ENCODE measurements at regions not wholly inside any gene's neighbourhood (a gene's known extent, or its start where the extent isn't known, plus 50 kb on each side); places are given as distances from the start of the nearest gene placed in this dataset.

GRCh38 chr16:14360326-14361037, 269.6 kb downstream of the PARN start:
- no peak for DNase-seq

DNA sequence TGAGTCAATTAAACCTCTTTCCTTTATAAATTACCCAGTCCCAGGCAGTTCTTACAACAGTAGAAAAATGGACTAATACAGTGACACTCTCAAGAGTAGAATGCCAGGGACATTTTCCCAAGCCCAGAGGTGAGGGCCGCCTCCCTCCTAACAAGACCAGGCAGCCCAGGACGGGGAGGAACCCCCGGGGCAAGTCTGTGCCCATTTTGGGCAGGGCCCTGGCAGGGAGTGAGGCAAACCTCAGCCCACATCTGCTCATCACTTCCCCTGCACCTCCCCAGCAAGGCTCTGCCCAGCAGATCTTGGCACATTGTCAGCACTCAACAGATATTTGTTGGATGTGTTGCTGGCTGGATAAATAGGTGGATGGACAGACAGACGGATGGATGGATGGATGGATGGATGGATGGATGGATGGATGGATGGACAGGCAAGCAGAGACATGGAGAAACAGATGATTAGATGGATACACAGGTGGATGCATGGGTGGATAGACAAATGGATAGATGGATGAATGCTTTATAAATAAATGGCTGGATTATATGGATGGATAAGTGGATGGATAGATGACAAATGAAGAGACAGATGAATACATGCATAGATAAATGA, 271.3 kb downstream of the PARN start:
- DNase-seq, result no peak

- no peak for DNase-seq
Observed at GRCh38 chr16:14357328-14357727, 272.7 kb downstream of the PARN start.

- no peak for DNase-seq
Observed at GRCh38 chr16:14356064-14356463, 274.0 kb downstream of the PARN start.

GRCh38 chr16:14354561-14355351, 275.3 kb downstream of the PARN start:
- peak; percentile 20 to 36 for DNase-seq

- no peak for DNase-seq
Observed at GRCh38 chr16:14353340-14353739, 276.7 kb downstream of the PARN start.

GRCh38 chr16:14351647-14352046, 278.4 kb downstream of the PARN start:
- DNase-seq, result no peak

GRCh38 chr16:14350626-14351025, 279.4 kb downstream of the PARN start:
- no peak for DNase-seq

DNA sequence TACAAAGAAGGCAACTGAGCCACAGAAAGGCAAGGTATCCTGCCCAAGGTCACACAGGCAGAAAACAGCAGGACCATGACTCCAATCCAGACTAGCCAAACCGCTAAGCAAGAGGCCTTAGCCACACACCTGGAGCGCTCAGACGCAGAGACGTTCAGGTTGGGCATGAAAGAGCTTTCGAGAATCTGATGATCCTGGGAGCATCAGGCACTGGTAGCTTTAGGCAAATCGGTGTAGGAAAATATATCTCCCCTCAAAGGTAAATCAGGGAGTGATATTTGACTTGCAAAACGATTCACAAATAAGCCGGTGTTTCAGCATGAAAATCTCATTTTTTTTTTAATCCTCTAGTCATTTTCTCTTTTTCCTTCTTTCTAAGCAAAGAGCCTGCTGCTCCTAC, 279.0 kb downstream of the MRTFB start:
- no peak for DNase-seq

DNA sequence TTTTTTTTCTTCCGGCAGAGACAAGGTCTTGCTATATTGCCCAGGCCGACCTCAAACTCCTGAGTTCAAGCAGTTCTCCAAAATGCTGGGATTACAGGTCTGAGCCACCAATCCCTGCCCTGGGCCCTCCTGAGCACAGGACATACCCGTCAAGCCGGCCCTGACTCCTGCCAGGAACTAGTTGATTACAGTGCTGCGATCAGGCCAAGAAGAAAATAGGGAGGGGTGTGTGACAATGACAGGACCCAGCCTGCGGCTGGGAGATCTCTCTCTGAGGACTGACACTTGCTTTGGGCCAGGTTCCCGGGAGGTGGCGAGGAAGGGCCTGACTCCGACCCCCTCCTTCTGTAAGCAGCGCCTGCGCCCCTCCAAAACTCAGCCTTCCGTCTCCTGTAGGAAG, 276.6 kb downstream of the MRTFB start:
- no peak for DNase-seq

DNA sequence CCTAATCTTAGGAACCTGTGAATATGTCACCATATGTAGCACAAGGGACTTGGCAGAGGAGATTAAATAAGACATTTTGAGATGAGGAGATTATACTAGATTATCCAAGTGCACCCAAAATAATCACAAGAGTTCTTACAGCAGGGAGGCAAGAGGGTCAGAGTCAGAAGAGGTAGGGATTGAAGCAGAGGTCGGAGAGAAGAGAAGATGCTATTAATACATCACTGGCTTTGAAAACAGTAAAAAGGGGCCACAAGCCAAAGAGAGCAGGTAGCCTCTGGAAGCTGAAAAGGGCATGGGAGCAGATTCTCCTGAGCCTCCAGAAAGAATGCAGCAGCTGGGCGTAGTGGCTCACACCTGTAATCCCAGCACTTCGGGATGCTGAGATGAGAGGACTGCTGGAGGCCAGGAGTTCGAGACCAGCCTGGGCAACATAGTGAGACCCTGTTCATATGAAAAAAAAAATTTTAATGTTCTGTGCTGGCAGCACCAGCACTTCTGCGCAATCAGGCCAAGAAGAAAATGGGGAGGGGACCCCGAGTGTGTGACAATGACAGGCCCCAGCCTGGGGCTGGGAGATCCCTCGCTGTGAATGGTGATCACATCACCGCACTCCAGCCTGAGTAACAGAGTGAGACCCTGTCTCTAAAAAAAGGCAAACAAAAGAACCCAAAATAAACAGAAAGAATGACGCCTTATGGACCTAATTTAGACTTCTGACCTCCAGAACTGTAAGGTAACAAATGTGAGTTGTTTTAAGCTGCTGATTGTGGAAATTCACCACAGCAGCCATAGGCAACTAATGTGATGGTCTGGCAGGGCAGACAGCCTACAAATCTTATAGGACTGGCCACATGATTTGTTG, 275.4 kb downstream of the MRTFB start:
- no peak for DNase-seq

GRCh38 chr16:14345512-14346115, 274.5 kb downstream of the MRTFB start:
- no peak for DNase-seq

GRCh38 chr16:14344945-14345344, 273.8 kb downstream of the MRTFB start:
- DNase-seq, result no peak

DNA sequence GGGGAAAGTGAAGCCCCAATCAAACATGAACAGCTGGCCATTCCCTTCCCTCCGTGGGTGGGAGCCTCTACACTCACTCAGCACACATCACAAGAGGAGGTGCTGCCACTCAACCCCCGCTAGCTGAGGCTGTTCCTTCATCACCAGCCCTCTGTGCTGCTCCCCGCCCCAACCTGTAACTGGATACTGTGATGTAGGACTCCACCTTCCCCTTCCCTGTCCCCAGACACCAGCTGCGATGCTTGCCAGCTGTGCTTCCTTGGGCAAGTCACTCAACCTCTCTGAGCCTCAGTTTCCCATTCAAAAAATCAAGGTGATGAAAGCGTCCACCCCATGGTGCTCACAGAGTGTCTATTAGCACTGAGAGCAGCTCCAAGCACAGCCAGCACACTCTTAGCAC, 273.2 kb downstream of the MRTFB start:
- no peak for DNase-seq

- DNase-seq, result no peak
Observed at GRCh38 chr16:14341324-14342225, 270.5 kb downstream of the MRTFB start.

DNA sequence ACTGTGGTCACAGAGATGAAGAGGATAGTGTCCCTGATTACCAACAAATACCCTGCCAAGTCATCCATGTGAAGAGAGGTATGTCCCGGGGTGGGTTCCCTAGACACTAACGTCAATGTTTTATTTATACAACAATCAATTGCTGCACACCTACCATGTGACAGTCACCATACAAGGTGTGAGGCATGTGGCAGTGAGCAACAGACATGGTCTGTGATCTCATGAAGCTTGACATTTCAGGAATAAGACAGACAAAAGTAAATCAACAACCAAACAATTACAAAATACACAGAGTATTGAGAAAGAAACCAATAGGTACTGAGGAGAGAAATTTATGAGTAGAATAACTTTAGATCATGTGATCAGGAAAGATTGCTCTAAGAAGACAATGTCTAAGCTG, 268.6 kb downstream of the MRTFB start:
- no peak for DNase-seq

- DNase-seq, result no peak
Observed at GRCh38 chr16:14338969-14339368, 267.9 kb downstream of the MRTFB start.

DNA sequence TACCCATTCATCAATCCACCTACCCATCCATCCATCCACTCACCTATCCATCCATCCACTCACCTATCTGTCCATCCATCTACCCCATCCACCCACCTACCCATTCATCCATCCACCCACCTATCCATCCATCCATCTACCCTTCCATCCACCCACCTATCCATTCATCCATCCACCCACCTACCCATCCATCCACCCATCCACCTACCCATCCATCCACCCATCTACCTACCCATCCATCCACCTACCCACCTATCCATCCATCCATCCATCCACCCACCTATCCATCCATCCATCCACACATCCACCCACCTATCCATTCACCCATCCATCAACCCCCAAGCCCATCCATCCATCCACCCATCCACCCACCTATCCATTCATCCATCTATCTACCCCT, 267.1 kb downstream of the MRTFB start:
- DNase-seq, result no peak

DNA sequence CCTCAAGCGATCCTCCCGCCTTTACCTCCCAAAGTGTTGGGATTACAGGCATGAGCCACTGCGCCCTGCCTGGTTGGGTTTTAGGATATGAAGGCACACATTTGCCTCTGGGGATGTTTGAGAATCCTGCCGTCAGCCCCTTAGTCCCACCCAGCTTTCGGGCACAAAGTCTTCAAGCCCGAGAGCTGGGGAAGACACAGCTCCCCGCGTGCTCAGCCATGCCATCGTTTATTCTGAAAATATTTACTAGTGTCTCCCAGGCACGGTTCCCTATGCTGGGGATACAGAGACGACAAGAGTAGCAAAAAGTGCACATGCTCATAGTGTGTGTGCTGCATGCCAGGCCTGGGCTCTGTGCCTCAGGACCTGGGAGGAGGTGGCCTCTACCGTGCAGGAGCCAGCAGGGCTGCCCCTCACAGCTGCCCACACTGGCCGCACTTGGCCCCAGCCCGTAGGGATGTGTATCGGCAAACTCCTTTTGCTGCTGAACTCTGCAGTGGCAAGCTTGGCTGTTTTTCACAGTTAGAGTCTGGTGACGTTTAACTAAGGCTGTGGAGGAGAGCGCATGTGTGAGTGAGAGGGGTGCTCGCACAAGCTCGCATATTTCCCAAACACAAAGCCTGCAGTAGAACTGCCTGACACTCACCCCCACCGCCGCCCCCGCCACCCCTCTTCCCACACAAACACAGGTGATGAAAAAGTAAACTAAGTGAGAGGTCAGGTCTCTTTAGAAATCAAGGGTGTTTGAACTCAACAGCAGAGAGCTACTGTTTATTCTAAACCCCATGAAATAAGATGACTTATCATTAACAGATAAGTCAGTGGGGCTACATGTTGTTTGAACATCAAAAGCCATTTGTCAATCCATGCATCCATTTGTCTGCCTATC, 266.4 kb downstream of the MRTFB start:
- no peak for DNase-seq

DNA sequence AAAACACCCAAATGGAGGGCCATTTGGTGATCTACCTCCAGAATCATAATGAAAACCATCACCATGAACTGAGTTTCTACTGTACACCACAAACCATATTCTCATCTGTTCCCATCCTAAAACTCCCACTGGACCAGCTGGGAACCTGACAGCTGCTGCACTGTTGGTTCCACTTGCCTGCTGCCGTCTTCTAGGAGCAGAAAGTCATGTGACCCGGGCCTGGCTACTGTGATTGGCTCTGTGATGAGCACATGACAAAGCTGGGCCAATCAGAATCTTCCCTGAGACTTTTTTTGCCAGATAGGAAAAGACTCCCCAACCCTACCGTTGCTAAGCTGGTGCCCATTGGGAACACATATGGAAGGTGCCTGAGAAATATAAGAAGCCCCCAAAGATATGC, 264.2 kb downstream of the MRTFB start:
- DNase-seq, result no peak
